ENCODE measurements at regions not wholly inside any gene's neighbourhood (a gene's known extent, or its start where the extent isn't known, plus 50 kb on each side); places are given as distances from the start of the nearest gene placed in this dataset.

DNA sequence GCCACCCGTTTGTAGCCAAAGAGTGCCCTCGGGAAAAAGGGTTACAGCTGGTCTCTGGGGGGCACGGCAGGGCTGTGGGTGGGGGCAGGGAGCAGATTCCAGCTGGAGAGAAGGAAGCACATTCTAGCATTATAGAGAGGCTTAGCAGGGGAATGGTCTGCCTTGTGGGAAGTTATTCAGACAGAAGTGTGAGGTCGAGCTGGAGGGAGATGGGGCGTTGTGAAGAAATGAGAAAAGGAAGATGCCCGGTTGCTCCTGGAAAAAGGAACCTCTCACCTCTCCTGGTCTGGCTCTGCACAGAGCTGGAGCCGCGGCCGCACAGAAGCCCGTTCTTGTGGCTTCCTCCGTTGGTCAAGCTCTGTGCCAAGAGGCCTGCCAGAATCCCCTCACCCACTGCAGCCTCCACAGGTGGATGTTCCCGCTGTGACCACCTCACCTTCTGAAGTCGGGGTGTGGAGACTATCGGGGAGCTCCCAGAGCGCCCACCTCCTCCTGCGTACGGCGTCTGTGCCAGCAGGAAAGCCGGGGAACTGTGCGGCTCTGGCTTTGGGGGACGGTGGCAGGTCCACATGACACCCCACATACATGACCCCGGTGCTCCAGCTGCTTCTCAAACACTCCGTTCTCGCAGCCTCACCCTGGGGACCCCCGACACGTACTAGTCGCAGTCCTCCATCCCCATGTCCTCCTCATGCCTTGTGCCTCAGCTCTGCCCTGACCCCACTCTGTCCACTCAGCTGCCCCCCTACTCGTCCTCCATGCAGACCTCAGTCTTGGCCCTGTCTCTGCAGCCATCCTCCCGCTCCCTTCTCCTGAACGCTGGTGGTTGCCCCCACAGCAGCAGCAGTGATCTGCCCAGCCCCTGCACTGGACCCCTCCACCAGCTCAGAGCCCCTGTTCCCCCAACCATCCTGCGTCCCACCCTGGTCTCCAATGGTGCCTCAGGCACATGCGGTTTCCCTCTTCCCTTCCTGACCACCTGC, 52.2 kb upstream of the HGFAC start:
- TF ChIP-seq POLR2AphosphoS5 (IDR thresholded peaks at IDR 0.05): no peak
- no peak for TF ChIP-seq POLR2A (IDR thresholded peaks at IDR 0.05)
- TF ChIP-seq, protein P1, sequence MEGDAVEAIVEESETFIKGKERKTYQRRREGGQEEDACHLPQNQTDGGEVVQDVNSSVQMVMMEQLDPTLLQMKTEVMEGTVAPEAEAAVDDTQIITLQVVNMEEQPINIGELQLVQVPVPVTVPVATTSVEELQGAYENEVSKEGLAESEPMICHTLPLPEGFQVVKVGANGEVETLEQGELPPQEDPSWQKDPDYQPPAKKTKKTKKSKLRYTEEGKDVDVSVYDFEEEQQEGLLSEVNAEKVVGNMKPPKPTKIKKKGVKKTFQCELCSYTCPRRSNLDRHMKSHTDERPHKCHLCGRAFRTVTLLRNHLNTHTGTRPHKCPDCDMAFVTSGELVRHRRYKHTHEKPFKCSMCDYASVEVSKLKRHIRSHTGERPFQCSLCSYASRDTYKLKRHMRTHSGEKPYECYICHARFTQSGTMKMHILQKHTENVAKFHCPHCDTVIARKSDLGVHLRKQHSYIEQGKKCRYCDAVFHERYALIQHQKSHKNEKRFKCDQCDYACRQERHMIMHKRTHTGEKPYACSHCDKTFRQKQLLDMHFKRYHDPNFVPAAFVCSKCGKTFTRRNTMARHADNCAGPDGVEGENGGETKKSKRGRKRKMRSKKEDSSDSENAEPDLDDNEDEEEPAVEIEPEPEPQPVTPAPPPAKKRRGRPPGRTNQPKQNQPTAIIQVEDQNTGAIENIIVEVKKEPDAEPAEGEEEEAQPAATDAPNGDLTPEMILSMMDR (IDR thresholded peaks at IDR 0.05): no peak
- DNase-seq (ENCODE audit: low spot score in 2 of 2): no peak
- H3K27me3 ChIP-seq: no peaks in the 10 kb centered on the region
- peaks cover 7 to 9% of the 10 kb centered on the region in 2 donors for H3K4me1 ChIP-seq
- H3K27ac ChIP-seq: peak overlapping the region; percentile 81 to 90
- intact Hi-C loops (cut with DNase I; ENCODE audit: low total_unique reads): no loop called here
- no peaks in the 10 kb centered on the region for H3K36me3 ChIP-seq
- no peaks in the 10 kb centered on the region for H3K9me3 ChIP-seq
- H3K4me3 ChIP-seq: peak overlapping the region in 2 of 3 donors; percentile 35 to 60

DNA sequence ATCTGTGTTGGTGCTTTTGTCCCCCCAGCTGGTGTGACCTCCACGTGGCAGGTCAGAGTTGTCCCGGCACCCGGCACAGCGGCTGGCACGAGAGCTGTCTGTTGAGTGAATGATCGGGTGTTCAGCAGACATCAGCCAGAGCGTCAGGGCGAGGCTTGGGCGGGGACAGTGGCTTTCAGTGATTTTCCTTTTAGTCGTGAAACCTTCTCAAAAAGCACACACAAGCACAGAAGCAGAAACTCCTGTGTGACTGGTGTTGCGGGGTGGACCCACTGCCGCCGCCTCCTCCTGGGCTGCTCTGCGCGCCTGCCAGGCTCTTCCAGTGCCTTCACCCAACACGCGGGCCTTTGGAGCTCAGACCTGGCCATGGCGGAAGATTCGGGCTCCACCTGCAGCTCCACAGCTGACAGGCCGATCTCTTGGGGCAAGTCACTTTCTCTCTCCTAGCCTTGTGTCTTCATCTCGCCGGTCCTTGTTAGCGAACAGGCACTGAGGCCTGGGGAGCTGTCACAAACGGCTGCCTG, 51.4 kb upstream of the HGFAC start:
- no peaks in the 10 kb centered on the region for H3K36me3 ChIP-seq
- H3K27ac ChIP-seq: no peak overlapping the region
- H3K27me3 ChIP-seq: no peaks in the 10 kb centered on the region
- H3K4me3 ChIP-seq: no peak overlapping the region
- intact Hi-C loops (cut with DNase I; ENCODE audit: low total_unique reads): no loop called here
- peaks cover 7 to 9% of the 10 kb centered on the region in 2 donors for H3K4me1 ChIP-seq
- TF ChIP-seq POLR2AphosphoS5 (IDR thresholded peaks at IDR 0.05) (no peak), POLR2A (IDR thresholded peaks at IDR 0.05) (no peak)
- TF ChIP-seq, protein P1 (IDR thresholded peaks at IDR 0.05): no peak
- no peak for DNase-seq (ENCODE audit: low spot score in 2 of 2)
- no peaks in the 10 kb centered on the region for H3K9me3 ChIP-seq

DNA sequence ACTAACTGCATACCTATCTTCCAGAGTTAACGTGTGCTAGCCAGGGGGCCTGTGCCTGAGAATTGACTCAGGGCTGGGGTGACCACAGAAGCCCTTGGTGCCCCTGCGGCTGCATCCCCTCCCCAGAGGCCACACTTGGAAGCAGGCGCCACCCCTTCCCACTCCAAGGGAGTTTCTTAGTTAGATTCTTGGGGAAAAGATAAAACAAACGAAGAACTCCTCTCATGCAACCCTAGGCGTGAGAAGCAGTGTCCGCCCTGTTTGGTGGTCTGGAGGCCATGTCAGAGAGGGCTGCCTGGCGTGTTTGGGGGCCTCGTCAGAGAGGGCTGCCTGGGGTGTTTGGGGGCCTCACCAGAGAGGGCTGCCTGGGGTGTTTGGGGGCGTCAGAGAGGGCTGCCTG, 50.3 kb upstream of the HGFAC start:
- intact Hi-C loops (cut with DNase I; ENCODE audit: low total_unique reads): no loop called here
- no peak for TF ChIP-seq POLR2AphosphoS5 (IDR thresholded peaks at IDR 0.05)
- TF ChIP-seq, protein P1 (IDR thresholded peaks at IDR 0.05): no peak
- no peak for TF ChIP-seq POLR2A (IDR thresholded peaks at IDR 0.05)
- Histone ChIP-seq H3K4me3 (no peak overlapping the region), H3K4me1 (peaks cover 7 to 9% of the 10 kb centered on the region in 2 donors), H3K36me3 (no peaks in the 10 kb centered on the region), H3K27ac (no peak overlapping the region), H3K27me3 (no peaks in the 10 kb centered on the region), H3K9me3 (no peaks in the 10 kb centered on the region)
- no peak for DNase-seq (ENCODE audit: low spot score in 2 of 2)
